Kidney tubule cell (primary cell): ENCODE measurements at regions not wholly inside any gene's neighbourhood (a gene's known extent, or its start where the extent isn't known, plus 50 kb on each side); places are given as distances from the start of the nearest gene placed in this dataset.

Experiments used
- DNase-seq: peaks from one replicate; pipeline ENCODE4 v3.0.0-alpha.2; 2018; ENCODE audit warnings: low spot score

DNA sequence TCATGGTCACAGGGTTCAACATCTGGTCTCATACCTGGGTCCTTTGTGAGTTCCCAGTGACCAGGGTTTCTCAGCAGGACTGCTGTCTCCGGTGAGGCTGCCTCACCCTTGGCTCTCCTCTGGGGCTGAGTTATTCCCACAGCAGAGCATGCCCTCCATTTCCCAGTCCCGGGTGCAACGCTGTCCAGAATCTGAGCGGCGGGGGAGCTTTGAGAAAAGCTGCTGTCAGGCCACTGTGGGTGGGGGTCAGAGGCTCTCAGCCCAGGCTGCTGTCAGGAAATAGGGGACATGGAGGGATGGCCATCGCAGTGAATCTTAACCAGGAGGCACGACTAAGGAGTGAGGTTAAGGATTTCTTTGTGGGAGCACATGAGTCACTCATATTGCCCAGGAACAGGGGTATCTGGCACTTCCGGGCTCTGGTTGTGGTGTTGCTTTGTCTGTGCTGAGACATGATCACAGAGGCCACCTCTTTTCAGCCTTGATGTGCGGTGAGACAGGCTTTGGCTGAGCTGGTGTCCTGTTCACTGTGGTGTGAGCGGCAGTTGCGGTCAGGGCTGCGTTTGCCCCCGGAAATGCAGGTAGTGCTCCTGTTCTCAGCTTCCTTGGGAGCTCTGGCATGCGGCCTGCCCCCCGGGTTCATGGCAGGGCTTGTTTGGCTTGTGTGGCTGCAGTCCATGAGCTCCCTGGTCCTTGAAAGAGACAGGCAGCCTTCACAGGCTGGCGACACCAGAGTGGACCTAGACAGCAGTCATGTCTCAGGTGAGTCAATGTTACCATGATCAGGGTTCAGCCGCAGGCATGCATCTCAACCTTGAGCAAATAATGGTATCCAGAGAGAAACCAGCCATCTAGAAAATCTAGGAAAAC, 310.7 kb upstream of the MYT1L start:
- peak; percentile 87 for DNase-seq

DNA sequence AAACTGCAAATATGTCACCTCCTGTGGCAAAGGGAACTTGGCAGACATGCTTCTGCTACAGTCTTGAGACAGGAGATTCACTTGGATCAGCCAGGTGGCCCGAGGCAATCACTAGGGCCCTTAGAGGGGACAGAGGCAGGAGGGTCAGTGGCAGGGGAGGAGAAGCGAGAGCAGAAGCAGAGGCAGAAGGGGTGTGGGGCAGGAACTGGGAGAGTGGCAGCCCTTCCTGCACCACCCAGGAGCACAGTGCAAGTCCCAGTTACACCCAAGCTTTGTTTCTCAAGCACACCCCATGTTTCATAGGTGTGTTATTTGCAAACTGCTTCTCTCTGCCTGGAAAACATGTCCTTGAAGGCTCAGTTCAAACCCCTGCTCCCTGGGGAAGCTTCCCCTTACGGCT, 309.7 kb upstream of the MYT1L start:
- no peak for DNase-seq

GRCh38 chr2:2640371-2640770, 309.3 kb upstream of the MYT1L start:
- DNase-seq = no peak

GRCh38 chr2:2639251-2640139, 308.4 kb upstream of the MYT1L start:
- no peak for DNase-seq

DNA sequence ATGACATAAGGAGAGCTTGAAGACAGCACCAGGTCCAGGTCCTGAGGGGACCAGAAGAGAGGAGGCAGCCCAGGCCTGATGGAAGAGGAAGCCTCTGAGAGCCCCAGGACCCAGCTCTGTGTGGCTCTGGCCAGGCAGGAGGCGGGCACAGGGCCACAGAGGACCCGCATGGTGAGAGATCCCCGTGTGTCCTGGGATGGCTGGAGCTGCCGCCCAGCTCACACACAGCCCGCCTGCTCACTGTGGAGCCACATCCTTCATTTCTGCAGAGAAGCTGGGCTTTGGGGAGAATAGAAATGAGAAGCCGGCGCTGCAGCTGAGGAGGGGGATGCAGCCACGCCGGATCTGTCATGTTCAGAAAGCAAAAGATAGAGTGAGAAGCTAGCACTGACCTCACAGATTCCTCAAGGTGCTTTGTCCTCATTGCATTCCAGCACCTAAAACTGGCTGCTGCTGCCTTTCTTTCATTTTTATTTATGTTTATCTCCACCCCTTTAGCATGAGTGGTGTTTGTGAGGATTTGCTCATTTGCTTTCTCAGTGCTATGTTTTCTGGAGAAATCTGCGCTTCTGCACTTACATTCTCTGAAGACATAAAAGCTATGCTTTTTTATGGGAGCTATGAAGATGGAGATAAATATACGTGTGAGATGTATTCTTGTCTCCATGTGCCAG, 307.6 kb upstream of the MYT1L start:
- DNase-seq = no peak

GRCh38 chr2:2636813-2637212, 305.7 kb upstream of the MYT1L start:
- DNase-seq = no peak

DNA sequence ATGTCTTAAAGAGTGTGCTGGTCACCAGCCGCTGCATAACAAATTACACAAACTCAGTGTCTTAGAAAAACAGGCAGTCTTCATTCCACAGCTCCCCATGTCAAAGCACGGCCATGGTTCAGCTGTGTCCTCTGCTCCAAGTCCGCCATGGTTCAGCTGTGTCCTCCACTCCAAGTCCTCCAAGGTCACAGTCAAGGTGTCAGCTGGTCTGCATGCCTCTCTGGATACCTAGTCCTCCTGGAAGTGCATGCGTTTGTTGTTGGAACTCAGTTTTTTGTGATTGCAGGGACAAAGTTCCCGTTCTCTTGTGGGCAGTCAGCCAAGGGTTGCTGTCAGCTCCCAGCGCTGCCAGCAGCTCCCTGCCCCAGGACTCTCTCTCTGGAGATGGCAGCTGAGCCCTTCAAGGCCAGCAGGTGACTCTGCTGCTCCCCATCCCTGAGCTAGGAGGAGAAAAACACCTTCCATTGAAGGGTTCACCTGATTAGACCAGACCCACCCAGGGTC, 304.0 kb upstream of the MYT1L start:
- DNase-seq = no peak

DNA sequence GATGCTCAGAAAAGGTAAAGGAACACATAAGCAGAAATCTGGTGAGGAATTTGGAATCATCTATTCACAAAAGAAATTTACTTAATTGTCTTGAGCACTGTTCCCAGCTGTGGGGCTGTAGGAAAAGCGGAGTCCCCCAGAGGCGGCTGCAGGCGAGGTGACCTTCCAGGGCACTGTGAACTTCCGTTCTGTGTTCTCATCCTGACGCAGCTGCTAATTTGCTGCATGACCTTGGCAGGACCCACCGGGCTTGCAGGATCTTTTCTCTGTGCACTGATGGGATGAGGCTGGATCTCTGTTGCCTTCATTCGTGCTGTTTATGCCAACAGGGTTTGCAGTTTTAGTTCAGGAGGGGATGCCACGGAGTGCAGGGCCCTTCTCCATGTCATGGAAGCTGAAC, 301.9 kb upstream of the MYT1L start:
- no peak for DNase-seq

- no peak for DNase-seq
Measured at GRCh38 chr2:2623939-2624338, 292.9 kb upstream of the MYT1L start.

GRCh38 chr2:2621855-2622254, 290.8 kb upstream of the MYT1L start:
- DNase-seq = no peak

GRCh38 chr2:2620604-2621003, 289.5 kb upstream of the MYT1L start:
- DNase-seq = no peak

DNA sequence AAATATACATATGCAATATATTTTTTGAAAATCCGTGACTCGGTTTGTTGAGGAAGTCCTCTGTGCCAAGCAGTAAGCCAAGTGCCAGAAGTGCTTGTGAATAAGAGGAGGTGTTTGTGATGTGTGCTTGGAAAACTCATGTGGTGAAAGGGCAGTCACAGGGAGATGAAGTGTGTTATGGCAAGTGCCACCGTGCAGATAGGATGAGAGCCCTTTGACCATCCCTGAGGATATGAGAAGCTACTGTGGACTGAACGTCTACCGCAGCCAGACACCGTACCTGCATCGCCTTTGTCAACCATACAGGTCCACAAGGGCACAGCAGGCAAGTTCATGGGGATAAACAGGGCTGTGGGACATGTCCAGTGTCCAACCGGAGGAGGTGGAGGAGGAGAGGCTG, 288.9 kb upstream of the MYT1L start:
- no peak for DNase-seq

DNA sequence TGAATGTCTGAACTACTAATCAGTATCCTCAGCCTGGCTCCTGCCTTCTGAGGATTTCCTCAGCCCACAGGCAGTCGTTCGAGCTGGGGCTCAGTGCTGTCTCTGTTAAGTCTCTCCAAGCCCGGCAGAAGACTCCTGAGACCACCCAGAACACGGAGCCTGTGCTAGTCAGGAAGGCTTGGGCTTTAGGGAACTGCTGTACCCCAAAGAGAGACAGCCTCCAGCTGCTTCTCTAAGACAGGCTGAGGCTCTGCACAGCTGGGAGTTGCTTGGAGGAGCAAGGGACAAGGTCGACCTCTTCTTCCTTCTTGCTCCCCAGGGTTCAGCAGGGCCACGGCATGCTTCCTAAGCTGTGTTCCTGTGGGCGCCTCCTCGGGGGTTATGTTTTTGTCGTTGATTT, 283.4 kb upstream of the MYT1L start:
- DNase-seq = no peak

DNA sequence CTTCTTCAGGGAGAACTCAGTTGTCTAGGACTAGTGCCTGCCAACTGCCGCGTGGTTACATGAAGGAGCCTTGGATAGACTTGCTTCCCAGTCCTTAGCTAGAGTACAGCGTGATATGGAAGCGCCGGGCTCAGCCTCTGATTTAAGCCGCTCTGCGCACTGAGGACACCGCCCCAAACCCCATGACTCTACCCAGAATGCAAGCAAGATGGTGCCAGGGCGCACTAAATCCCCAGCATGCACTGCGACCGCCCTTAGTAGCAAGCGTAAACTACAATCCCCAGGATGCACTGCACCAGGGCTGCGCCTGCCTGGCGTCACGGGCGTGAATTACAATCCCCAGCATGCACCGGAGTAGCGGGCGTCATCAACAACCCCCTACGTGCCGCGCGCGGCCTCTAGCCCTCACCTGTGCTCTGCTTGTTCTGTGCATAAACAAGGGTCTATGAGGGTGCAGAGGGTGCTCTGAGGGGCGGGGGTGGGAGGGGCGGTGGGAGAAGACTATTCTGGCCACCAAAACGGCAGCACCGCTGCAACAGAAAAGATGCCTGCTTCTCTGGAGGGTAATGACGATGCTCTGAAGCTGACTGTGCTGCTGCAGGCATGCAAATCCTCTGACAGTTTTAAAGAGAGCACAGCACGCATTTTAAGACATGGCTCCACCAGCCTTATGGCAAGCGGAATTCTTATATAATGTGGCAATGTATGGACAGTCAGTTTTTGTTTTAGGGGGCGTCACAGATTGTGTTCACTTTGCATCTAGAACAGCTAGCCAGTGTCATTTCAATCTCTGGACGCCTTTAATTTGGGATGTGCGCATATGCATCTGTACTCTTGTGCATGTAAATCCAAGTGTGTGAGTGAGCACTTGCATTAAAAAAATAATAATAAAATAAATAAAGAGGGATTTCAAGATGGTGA, 282.5 kb upstream of the MYT1L start:
- peak; percentile 92 for DNase-seq

GRCh38 chr2:2610751-2611150, 279.7 kb upstream of the MYT1L start:
- no peak for DNase-seq

GRCh38 chr2:2600366-2600765, 269.3 kb upstream of the MYT1L start:
- no peak for DNase-seq

DNA sequence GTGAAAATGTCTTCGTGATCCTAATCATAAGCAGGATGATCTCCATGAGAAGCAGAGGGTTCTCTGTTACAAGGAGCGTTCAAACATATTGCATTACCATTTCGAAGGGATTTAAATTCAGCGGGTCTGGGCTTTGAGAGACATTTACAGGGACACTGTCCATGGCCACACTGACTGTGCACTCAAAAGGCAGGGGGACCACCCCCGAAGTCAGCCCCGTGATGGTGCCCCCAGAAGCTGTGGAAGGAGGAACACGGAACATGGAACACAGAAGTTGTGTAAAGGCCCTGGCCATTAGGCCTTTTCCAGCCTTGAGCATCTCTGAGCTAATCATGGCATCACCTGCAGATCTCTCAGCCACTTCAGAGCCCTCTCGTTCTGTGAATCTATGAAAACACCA, 268.4 kb upstream of the MYT1L start:
- DNase-seq = no peak

DNA sequence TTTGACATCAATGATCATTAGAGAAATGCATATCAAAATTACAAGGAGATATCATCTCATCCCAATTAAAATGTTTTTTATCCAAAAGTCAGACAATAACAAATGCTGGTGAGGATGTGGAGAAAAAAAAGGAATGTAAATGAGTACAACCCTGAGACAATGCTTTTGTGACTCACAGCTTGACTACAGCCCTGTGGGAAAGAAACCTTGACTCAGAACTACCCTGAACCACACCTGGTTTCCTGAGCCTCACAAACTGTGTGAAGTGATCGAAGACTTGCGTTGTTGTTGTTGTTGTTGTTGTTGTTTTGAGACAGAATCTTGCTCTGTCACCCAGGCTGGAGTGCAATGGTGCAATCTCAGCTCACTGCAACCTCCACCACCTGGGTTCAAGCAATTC, 266.6 kb upstream of the MYT1L start:
- DNase-seq = peak; percentile 17

DNA sequence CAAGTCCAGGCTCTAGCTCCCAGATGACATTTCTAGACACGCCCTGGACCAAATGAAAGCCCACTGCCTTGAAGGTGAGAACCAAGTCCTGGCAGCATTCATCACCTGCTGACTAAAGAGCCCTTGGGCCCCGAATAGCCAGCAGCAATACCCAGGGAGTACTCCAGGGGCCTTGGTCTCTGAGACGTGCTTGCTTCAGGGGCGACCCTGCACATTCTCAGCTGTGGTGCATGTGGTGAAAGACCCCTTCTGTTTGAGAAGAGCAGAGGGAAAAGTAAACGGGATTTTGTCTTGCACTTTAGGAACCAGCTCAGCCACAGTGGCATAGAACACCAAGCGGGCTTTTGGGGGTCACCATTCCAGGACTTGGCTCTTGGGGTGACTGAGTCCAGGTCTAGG, 260.5 kb upstream of the MYT1L start:
- no peak for DNase-seq

GRCh38 chr2:2590841-2591541, 259.9 kb upstream of the MYT1L start:
- no peak for DNase-seq

DNA sequence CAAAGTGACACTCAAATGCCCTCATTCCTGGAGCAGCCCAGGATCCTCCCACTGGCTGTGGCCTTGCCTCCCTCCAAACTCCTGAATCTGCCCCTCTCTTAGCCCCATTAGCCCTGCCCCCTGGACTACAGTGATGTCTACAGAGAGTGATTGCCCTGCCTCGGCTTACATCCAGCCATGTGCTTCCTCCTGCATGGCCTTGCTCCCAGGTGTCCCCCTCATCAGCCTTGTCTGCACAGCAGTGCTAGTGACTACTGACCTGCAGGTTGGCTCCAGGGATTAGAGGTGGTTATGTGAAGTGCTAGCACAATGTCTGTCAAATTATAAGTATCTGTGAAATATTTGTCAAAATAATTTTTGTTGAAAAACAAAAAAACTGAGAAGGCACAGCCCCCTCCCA, 259.1 kb upstream of the MYT1L start:
- DNase-seq = no peak
